ENCODE measurements at regions not wholly inside any gene's neighbourhood (a gene's known extent, or its start where the extent isn't known, plus 50 kb on each side); places are given as distances from the start of the nearest gene placed in this dataset.

DNA sequence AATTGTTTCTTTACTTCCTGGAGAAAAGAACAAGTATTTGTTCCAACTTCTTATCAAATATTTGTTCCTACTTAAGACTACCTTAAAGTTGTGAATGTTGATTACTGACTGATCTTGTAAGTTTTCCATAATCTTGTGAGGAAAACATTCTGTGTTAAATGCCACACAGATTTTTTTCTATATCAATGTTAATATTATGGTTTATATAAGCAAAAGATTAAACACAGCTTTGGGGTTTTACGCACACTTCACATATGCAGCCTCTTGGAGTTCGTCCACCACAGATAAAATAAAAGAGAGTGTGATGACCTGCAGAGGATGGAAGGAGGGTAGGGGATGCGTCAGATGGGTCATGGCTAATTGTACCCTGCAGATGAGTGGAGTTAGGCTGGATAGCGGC is 780.0 kb upstream of the SALL3 start:
- TF ChIP-seq EZH2 (IDR thresholded peaks at IDR 0.05; ENCODE audit: insufficient read depth, poor library complexity, severe bottlenecking) (no peak), EZH2phosphoT487 (IDR thresholded peaks at IDR 0.05; ENCODE audit: insufficient read depth, low read depth) (no peak)
